HG03342 (cell line): ENCODE measurements at regions not wholly inside any gene's neighbourhood (a gene's known extent, or its start where the extent isn't known, plus 50 kb on each side); places are given as distances from the start of the nearest gene placed in this dataset.
"Not testable (repeated sequence)": the region's sequence is repeated elsewhere in the genome, so short reads cannot be mapped to it uniquely, and the experiment has no call there.

ENCODE experiments used
- ATAC-seq: cut with Tn5 transposase; IDR thresholded peaks from one replicate; pipeline ENCODE4 v1.9.1; 2021; ENCODE audit warnings: mild to moderate bottlenecking, moderate library complexity; ENCODE audit not compliant: unreplicated experiment

GRCh38 chr3:88775026-88775690 lies 332.3 kb upstream of the EPHA3 start:
- no peak for ATAC-seq

- ATAC-seq, result no peak
Measured at GRCh38 chr3:88779482-88779881, 327.9 kb upstream of the EPHA3 start.

- no peak for ATAC-seq
Measured at GRCh38 chr3:88784925-88785324, 322.5 kb upstream of the EPHA3 start.

DNA sequence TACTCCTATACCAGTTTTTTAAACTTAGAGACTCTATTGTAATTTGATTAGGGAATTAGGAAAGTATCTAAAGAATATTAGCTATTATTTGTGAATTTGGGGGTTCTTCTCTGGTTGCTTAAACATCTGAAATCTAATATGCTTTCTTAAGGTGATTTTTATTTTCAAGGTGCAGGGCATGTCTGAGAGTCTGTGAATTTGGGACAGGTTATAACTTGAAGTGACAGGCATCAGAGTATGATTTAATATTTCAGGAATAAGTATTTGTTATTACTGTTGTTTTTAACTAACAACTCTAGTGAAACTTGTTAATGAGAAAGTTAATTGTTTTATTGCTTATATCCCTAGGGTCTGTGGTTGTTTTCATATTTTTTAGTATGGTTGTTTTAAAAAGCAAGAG lies 321.6 kb upstream of the EPHA3 start:
- ATAC-seq, result no peak

GRCh38 chr3:88795503-88795902 lies 311.9 kb upstream of the EPHA3 start:
- ATAC-seq, result no peak

DNA sequence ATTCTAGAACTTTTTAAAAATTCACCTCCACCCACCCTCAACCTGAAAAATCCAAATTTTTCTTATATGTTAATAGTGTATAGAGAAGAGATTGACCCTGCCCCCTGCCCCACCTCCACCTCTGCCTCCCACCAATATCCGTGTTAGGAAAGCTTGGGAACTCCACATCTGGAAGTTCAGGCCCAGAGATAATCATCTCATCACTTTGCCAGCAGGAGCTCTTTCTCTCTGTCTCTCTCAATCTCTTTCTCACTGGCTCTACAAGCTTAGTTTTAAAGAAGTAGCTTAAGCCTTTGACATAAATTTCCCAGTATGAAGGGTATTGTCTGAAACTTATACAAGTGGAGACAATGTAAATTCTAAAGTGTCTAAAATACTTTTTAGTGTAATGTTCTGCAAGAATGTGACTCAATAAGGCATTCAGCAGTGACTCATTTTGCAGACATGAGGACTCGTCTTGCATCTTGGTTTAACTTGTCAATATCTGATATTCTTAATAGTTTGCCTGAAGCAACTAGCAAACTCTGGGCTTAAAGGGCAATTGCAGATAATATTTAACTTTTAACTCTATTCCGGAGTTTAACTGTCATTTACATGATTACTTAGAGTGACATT lies 299.8 kb upstream of the EPHA3 start:
- no peak for ATAC-seq

- no peak for ATAC-seq
Measured at GRCh38 chr3:88809993-88810392, 297.4 kb upstream of the EPHA3 start.

- no peak for ATAC-seq
Measured at GRCh38 chr3:88810455-88810854, 297.0 kb upstream of the EPHA3 start.

- ATAC-seq, result no peak
Measured at GRCh38 chr3:88811096-88811495, 296.3 kb upstream of the EPHA3 start.

DNA sequence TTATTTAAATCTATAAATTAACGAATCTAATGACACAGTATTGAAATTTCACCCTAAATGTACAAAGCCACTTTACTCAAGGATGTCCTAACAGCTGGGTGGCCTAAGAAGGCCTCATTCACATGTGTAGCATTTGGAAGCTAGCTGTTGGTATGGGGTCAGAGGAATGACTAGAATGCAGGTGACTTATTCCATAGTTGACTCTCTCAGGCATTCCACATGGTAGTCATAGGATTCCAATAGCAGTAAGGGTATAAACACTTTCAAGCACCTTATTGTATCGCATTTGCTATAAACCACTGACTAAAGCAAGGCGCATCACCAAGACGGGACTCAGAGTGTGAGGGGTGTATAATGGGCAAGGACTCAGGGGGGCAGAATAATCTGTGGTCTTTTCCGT lies 294.8 kb upstream of the EPHA3 start:
- ATAC-seq, result no peak

- ATAC-seq, result no peak
Measured at GRCh38 chr3:88816445-88816844, 291.0 kb upstream of the EPHA3 start.

GRCh38 chr3:88824666-88825564 lies 282.5 kb upstream of the EPHA3 start:
- no peak for ATAC-seq

GRCh38 chr3:88828466-88828865 lies 279.0 kb upstream of the EPHA3 start:
- ATAC-seq, result no peak

- no peak for ATAC-seq
Measured at GRCh38 chr3:88852606-88853005, 254.8 kb upstream of the EPHA3 start.

DNA sequence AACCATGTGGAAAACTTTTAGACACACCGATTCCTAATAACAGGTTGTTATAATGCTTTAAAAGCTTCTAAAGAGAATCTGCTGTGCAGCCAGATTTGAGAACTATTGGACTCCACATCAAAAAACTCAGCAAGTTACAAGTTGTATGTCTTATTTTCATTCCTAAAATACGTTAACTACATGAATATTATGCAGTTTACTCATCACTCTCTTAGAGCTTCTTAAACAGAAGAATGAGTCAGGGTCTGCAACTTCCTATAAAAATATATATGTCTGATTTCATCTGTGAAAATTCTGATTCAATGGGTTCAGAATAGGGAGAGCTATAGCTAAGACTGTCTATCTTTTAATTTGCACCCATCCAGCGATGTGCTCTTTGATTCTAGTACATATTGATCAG lies 244.2 kb upstream of the EPHA3 start:
- ATAC-seq, result no peak

GRCh38 chr3:88876724-88877123 lies 230.7 kb upstream of the EPHA3 start:
- no peak for ATAC-seq

GRCh38 chr3:88879905-88880304 lies 227.5 kb upstream of the EPHA3 start:
- no peak for ATAC-seq

DNA sequence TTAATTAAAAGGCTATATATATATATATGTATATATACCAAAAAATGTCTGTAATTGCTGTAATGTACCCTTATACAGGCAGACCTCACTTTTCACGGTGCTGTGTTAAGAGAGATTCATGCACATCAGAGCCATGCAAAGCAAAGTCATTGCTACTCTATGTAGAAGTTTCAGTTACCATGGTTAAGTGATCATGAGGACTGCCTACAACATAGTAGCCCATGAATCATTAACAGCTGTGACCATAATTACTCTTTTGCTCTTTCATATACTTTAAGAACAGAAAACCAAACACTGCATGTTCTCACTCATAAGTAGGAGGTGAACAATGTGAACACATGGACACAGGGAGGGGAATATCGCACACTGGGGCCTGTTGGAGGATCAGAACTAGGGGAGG lies 225.3 kb upstream of the EPHA3 start:
- ATAC-seq, result peak; percentile 95

DNA sequence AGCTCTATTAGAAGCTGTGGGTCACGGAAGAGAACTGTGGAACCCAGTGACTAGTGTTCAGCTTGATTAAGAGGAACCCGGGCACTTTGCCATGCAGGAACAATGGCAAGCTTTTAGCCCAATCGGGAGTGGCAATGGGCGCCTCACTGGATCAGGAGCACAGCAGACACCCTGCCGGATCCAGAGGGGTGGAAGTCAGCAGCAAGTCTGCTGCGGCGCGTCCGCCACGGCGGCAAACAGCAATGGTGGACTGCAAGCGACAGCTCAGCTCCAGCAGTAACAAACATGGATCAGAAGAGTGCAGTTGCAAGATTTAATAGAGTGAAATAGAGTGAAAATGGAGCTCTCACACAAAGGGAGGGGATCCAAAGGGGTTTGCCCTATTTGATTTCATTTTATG lies 220.8 kb upstream of the EPHA3 start:
- ATAC-seq, result not testable (repeated sequence)

GRCh38 chr3:88896026-88896425 lies 211.4 kb upstream of the EPHA3 start:
- no peak for ATAC-seq

- no peak for ATAC-seq
Measured at GRCh38 chr3:88912294-88912877, 195.0 kb upstream of the EPHA3 start.

GRCh38 chr3:88918841-88919240 lies 188.6 kb upstream of the EPHA3 start:
- ATAC-seq, result no peak
